SK-N-SH treated with all-trans-retinoic acid at 6 μM for 48 hours (cell line): ENCODE measurements at regions not wholly inside any gene's neighbourhood (a gene's known extent, or its start where the extent isn't known, plus 50 kb on each side); places are given as distances from the start of the nearest gene placed in this dataset.

Experiments
- ATAC-seq: fragments of 200-7000 bp; cut with Tn5 transposase; 3 replicates; pipeline ENCODE4 v1.9.1; 2020; ENCODE audit warnings: mild to moderate bottlenecking, moderate library complexity
- ARNTL ChIP-seq: fragments of 450-650 bp; formaldehyde crosslinking; IDR thresholded peaks from 2 replicates; pipeline ENCODE4 v1.5.0; 2020; ENCODE audit warnings: low read depth, mild to moderate bottlenecking, moderate library complexity, borderline replicate concordance
- BACH2 ChIP-seq: fragments of 250-450 bp; sonication (Bioruptor Pico); IDR thresholded peaks from 2 replicates; pipeline ENCODE4 v1.9.0; 2021; ENCODE audit warnings: mild to moderate bottlenecking, borderline replicate concordance
- CREB5 ChIP-seq: fragments of 250-450 bp; sonication (Bioruptor Pico); IDR thresholded peaks from 2 replicates; pipeline ENCODE4 v1.5.1; 2020; ENCODE audit warnings: low read depth, mild to moderate bottlenecking, moderate library complexity
- CSDC2 ChIP-seq: fragments of 250-450 bp; sonication (Bioruptor Pico); IDR thresholded peaks from 2 replicates; pipeline ENCODE4 v1.5.0; 2020; ENCODE audit warnings: mild to moderate bottlenecking, moderate library complexity
- CSRNP3 ChIP-seq: fragments of 250-450 bp; sonication (Bioruptor Pico); IDR thresholded peaks from 2 replicates; pipeline ENCODE4 v1.5.1; 2021; ENCODE audit warnings: mild to moderate bottlenecking, moderate library complexity
- ESRRG ChIP-seq: fragments of 250-450 bp; sonication (Bioruptor Pico); IDR thresholded peaks from 2 replicates; pipeline ENCODE4 v1.6.1; 2021; ENCODE audit warnings: mild to moderate bottlenecking
- GLIS3 ChIP-seq: fragments of 250-450 bp; sonication (Bioruptor Pico); IDR thresholded peaks from 2 replicates; pipeline ENCODE4 v1.5.0; 2020; ENCODE audit warnings: mild to moderate bottlenecking, moderate library complexity
- ISL1 ChIP-seq: fragments of 250-450 bp; sonication (Bioruptor Pico); IDR thresholded peaks from 2 replicates; pipeline ENCODE4 v2.1.2; 2022; ENCODE audit warnings: mild to moderate bottlenecking, moderate library complexity
- OSR1 ChIP-seq: fragments of 250-450 bp; sonication (Bioruptor Pico); IDR thresholded peaks from 2 replicates; pipeline ENCODE4 v1.8.0; 2022; ENCODE audit warnings: moderate library complexity, mild to moderate bottlenecking, inconsistent platforms
- PATZ1 ChIP-seq: fragments of 250-450 bp; sonication (Bioruptor Pico); IDR thresholded peaks from 2 replicates; pipeline ENCODE4 v1.8.0; 2020; ENCODE audit warnings: mild to moderate bottlenecking, moderate library complexity, borderline replicate concordance
- POU6F1 ChIP-seq: fragments of 250-450 bp; sonication (Bioruptor Pico); IDR thresholded peaks from 2 replicates; pipeline ENCODE4 v1.8.0; 2021; ENCODE audit warnings: low read depth, mild to moderate bottlenecking, moderate library complexity, borderline replicate concordance
- RARB ChIP-seq: fragments of 250-450 bp; sonication (Bioruptor Pico); IDR thresholded peaks from 2 replicates; pipeline ENCODE4 v1.8.0; 2021; ENCODE audit warnings: mild to moderate bottlenecking, moderate library complexity
- SNAI2 ChIP-seq: fragments of 250-450 bp; sonication (Bioruptor Pico); IDR thresholded peaks from 2 replicates; pipeline ENCODE4 v1.5.0; 2020; ENCODE audit warnings: mild to moderate bottlenecking, moderate library complexity
- TOX ChIP-seq: fragments of 250-450 bp; sonication (Bioruptor Pico); IDR thresholded peaks from 2 replicates; pipeline ENCODE4 v1.8.0; 2021; ENCODE audit warnings: mild to moderate bottlenecking, moderate library complexity, borderline replicate concordance
- TSHZ2 ChIP-seq: fragments of 250-450 bp; sonication (Bioruptor Pico); IDR thresholded peaks from 2 replicates; pipeline ENCODE4 v1.5.0; 2020; ENCODE audit warnings: mild to moderate bottlenecking, moderate library complexity
- ZC3H10 ChIP-seq: fragments of 250-450 bp; sonication (Bioruptor Pico); IDR thresholded peaks from 2 replicates; pipeline ENCODE4 v1.5.1; 2021; ENCODE audit warnings: mild to moderate bottlenecking, moderate library complexity
- ZFP3 ChIP-seq: fragments of 250-450 bp; sonication (Bioruptor Pico); IDR thresholded peaks from 2 replicates; pipeline ENCODE4 v1.5.0; 2020; ENCODE audit warnings: mild to moderate bottlenecking, moderate library complexity
- ZFP30 ChIP-seq: fragments of 450-650 bp; formaldehyde crosslinking; IDR thresholded peaks from 2 replicates; pipeline ENCODE4 v1.5.0; 2022; ENCODE audit warnings: mild to moderate bottlenecking, moderate library complexity
- ZNF565 ChIP-seq: fragments of 450-650 bp; formaldehyde crosslinking; conservative IDR thresholded peaks from 2 replicates; pipeline ENCODE4 v1.5.0; 2020; ENCODE audit warnings: low read depth, mild to moderate bottlenecking, moderate library complexity
- ZNF70 ChIP-seq: fragments of 450-650 bp; formaldehyde crosslinking; IDR thresholded peaks from 2 replicates; pipeline ENCODE4 v1.5.0; 2020; ENCODE audit warnings: mild to moderate bottlenecking, moderate library complexity
- ZNF8 ChIP-seq: fragments of 450-650 bp; formaldehyde crosslinking; IDR thresholded peaks from 2 replicates; pipeline ENCODE4 v1.5.0; 2020; ENCODE audit warnings: mild to moderate bottlenecking, moderate library complexity

GRCh38 chr6:28659250-28659566 is 133.5 kb downstream of the GPX5 start (continued):
- TF ChIP-seq POU6F1, result no peak
- TF ChIP-seq BACH2, result no peak
- TF ChIP-seq SNAI2 (CRISPR knock-in tag), result no peak
- TF ChIP-seq PATZ1 (CRISPR knock-in tag), result no peak
- TF ChIP-seq OSR1 (CRISPR knock-in tag), result no peak
- no peak for TF ChIP-seq ESRRG (CRISPR knock-in tag)

GRCh38 chr6:28661097-28661713 is 135.5 kb downstream of the GPX5 start:
- TF ChIP-seq ZC3H10, result no peak
- TF ChIP-seq TOX (CRISPR knock-in tag), result no peak
- no peak for TF ChIP-seq ZNF8
- no peak for TF ChIP-seq CREB5
- no peak for ATAC-seq

GRCh38 chr6:28664870-28665396 is 139.3 kb downstream of the GPX5 start:
- no peak for ATAC-seq
- TF ChIP-seq TOX (CRISPR knock-in tag) (no peak), ZC3H10 (no peak), ZNF8 (no peak)

- TF ChIP-seq ISL1 (CRISPR knock-in tag) (no peak), BACH2 (no peak), GLIS3 (CRISPR knock-in tag) (no peak), TOX (CRISPR knock-in tag) (no peak), POU6F1 (no peak), ZNF70 (no peak), CSRNP3 (CRISPR knock-in tag) (no peak), TSHZ2 (CRISPR knock-in tag) (no peak), ZNF565 (CRISPR knock-in tag) (no peak), ZFP30 (no peak), ARNTL (no peak), ZFP3 (no peak), SNAI2 (CRISPR knock-in tag) (no peak), CSDC2 (CRISPR knock-in tag) (no peak), RARB (CRISPR knock-in tag) (no peak), PATZ1 (CRISPR knock-in tag) (no peak)
- no peak for ATAC-seq
Measured at GRCh38 chr6:28673417-28673786, 147.7 kb downstream of the GPX5 start.
